GM23338 (cell line): ENCODE measurements at regions not wholly inside any gene's neighbourhood (a gene's known extent, or its start where the extent isn't known, plus 50 kb on each side); places are given as distances from the start of the nearest gene placed in this dataset.

Experiments
- ATAC-seq: fragments of 200-7000 bp; cut with Tn5 transposase; 3 replicates; pipeline ENCODE4 v1.9.1; 2020
- DNase-seq: peaks from one replicate; pipeline ENCODE4 v3.0.0-alpha.2; 2015; ENCODE audit warnings: low spot score
- H2AFZ ChIP-seq: fragments of 200-600 bp; sonication (generic); 2 replicates; pipeline ENCODE4 v1.8.0; 2016; ENCODE audit warnings: antibody characterized with exemption, mild to moderate bottlenecking, moderate library complexity
- H3F3A ChIP-seq: fragments of 200-600 bp; sonication (generic); replicated peaks from 2 replicates; pipeline ENCODE4 v1.8.0; 2017; ENCODE audit warnings: antibody characterized with exemption, mixed run types, low read depth
- H3K27ac ChIP-seq: fragments of 200-600 bp; sonication (generic); 2 replicates; pipeline ENCODE4 v1.6.1; 2016; ENCODE audit warnings: low read depth
- H3K27me3 ChIP-seq: fragments of 200-600 bp; sonication (generic); 2 replicates; pipeline ENCODE4 v1.8.0; 2016; ENCODE audit warnings: mild to moderate bottlenecking, mixed run types, moderate library complexity; ENCODE audit not compliant: insufficient read depth
- H3K36me3 ChIP-seq: fragments of 200-600 bp; sonication (generic); 2 replicates; pipeline ENCODE4 v1.8.0; 2016; ENCODE audit warnings: mild to moderate bottlenecking; ENCODE audit not compliant: insufficient read depth
- H3K4me1 ChIP-seq: fragments of 200-600 bp; sonication (generic); 2 replicates; pipeline ENCODE4 v1.8.0; 2016; ENCODE audit warnings: mild to moderate bottlenecking, moderate library complexity; ENCODE audit not compliant: insufficient read depth
- H3K4me2 ChIP-seq: fragments of 200-600 bp; sonication (generic); 2 replicates; pipeline ENCODE4 v1.7.1; 2017; ENCODE audit warnings: mixed run types
- H3K4me3 ChIP-seq: fragments of 200-600 bp; sonication (generic); 2 replicates; pipeline ENCODE4 v1.6.1; 2016; ENCODE audit warnings: mixed run types
- H3K79me2 ChIP-seq: fragments of 200-600 bp; sonication (generic); replicated peaks from 2 replicates; pipeline ENCODE4 v1.8.0; 2017; ENCODE audit warnings: mild to moderate bottlenecking; ENCODE audit not compliant: insufficient read depth
- H3K9me2 ChIP-seq: fragments of 200-600 bp; sonication (generic); 2 replicates; pipeline ENCODE4 v1.8.0; 2017; ENCODE audit not compliant: insufficient read depth
- H4K20me1 ChIP-seq: fragments of 200-600 bp; sonication (generic); replicated peaks from 2 replicates; pipeline ENCODE4 v1.8.0; 2017; ENCODE audit warnings: mild to moderate bottlenecking; ENCODE audit not compliant: insufficient read depth
- H3K27ac Mint-ChIP-seq: 2 replicates; pipeline ENCODE4 v1.8.0; 2020; ENCODE audit warnings: inconsistent platforms, mild to moderate bottlenecking, moderate library complexity, mixed read lengths
- H3K27me3 Mint-ChIP-seq: 3 replicates; pipeline ENCODE4 v1.8.0; 2022; ENCODE audit warnings: low read depth, mild to moderate bottlenecking, moderate library complexity, mixed read lengths, inconsistent platforms; ENCODE audit not compliant: insufficient read depth, poor library complexity
- H3K36me3 Mint-ChIP-seq: 3 replicates; pipeline ENCODE4 v1.8.0; 2021; ENCODE audit warnings: low read depth, mild to moderate bottlenecking, inconsistent platforms, moderate library complexity, mixed read lengths
- H3K4me1 Mint-ChIP-seq: 3 replicates; pipeline ENCODE4 v1.8.0; 2020; ENCODE audit warnings: mild to moderate bottlenecking, inconsistent platforms, mixed read lengths
- H3K4me3 Mint-ChIP-seq: 3 replicates; pipeline ENCODE4 v1.8.0; 2021; ENCODE audit warnings: moderate library complexity, mild to moderate bottlenecking, inconsistent platforms, mixed read lengths
- H3K9me3 Mint-ChIP-seq: 3 replicates; pipeline ENCODE4 v1.8.0; 2020; ENCODE audit warnings: moderate library complexity, mild to moderate bottlenecking, inconsistent platforms, mixed read lengths
- CREB1 ChIP-seq: fragments of 250-450 bp; sonication (Bioruptor Pico); IDR thresholded peaks from 2 replicates; pipeline ENCODE4 v1.5.0; 2020; ENCODE audit warnings: low read depth, mild to moderate bottlenecking, moderate library complexity
- CTCF ChIP-seq, 2 experiments: fragments of 200-600 bp in 1 of 2; sonication (generic) in 1 of 2; conservative IDR thresholded peaks; 2 replicates each; pipeline versions ENCODE4 v1.5.1 to v1.6.1; 2016 to 2017; ENCODE audit warnings: antibody characterized with exemption in 2 of 2, low read depth in 2 of 2, mild to moderate bottlenecking in 2 of 2, moderate library complexity in 1 of 2
- ETS1 ChIP-seq: IDR thresholded peaks from 2 replicates; pipeline ENCODE4 v1.6.1; 2016; ENCODE audit warnings: antibody characterized with exemption
- EZH2 ChIP-seq: fragments of 200-600 bp; sonication (generic); IDR thresholded peaks from one replicate; pipeline ENCODE4 v1.8.0; 2017; ENCODE audit warnings: antibody characterized with exemption, mild to moderate bottlenecking, low read depth; ENCODE audit not compliant: unreplicated experiment
- EZH2phosphoT487 ChIP-seq: fragments of 200-600 bp; sonication (generic); IDR thresholded peaks from one replicate; pipeline ENCODE4 v1.8.1; 2018; ENCODE audit warnings: antibody characterized with exemption; ENCODE audit not compliant: unreplicated experiment
- JUNB ChIP-seq: IDR thresholded peaks from one replicate; pipeline ENCODE4 v1.6.1; 2016; ENCODE audit warnings: antibody characterized with exemption; ENCODE audit not compliant: unreplicated experiment
- POLR2AphosphoS5 ChIP-seq: IDR thresholded peaks from 2 replicates; pipeline ENCODE4 v1.6.1; 2016; ENCODE audit warnings: antibody characterized with exemption, low read depth
- REST ChIP-seq: IDR thresholded peaks from one replicate; pipeline ENCODE4 v1.6.1; 2018; ENCODE audit warnings: antibody characterized with exemption; ENCODE audit not compliant: unreplicated experiment
- STAT1 ChIP-seq: IDR thresholded peaks from one replicate; pipeline ENCODE4 v1.6.1; 2016; ENCODE audit warnings: antibody characterized with exemption; ENCODE audit not compliant: unreplicated experiment
- ZNF331 ChIP-seq: fragments of 250-450 bp; sonication (Bioruptor Pico); IDR thresholded peaks from 2 replicates; pipeline ENCODE4 v1.5.0; 2020; ENCODE audit warnings: low read depth, mild to moderate bottlenecking, moderate library complexity
- ZNF462 ChIP-seq: fragments of 250-450 bp; sonication (Bioruptor Pico); IDR thresholded peaks from 2 replicates; pipeline ENCODE4 v1.5.0; 2020; ENCODE audit warnings: mild to moderate bottlenecking, moderate library complexity

GRCh38 chr7:117995850-117996650, 122.8 kb upstream of the CTTNBP2 start:
- Mint-ChIP-seq H3K4me3 (no peak overlapping the region), H3K27me3 (peaks cover 4% of the 10 kb centered on the region), H3K36me3 (no peaks in the 10 kb centered on the region), H3K4me1 (peaks cover 23% of the 10 kb centered on the region), H3K27ac (no peak overlapping the region), H3K9me3 (peaks cover 3% of the 10 kb centered on the region; the same call in 1 of the 3 replicates)
- Histone ChIP-seq H3F3A (no peaks in the 10 kb centered on the region), H3K9me2 (peaks cover 17% of the 10 kb centered on the region; the same call in 1 of the 2 replicates), H3K4me1 (no peaks in the 10 kb centered on the region), H3K79me2 (no peaks in the 10 kb centered on the region), H3K36me3 (no peaks in the 10 kb centered on the region), H3K27ac (no peak overlapping the region), H4K20me1 (no peaks in the 10 kb centered on the region), H3K4me3 (no peak overlapping the region), H3K4me2 (no peak overlapping the region), H2AFZ (no peak overlapping the region), H3K27me3 (no peaks in the 10 kb centered on the region)
- no peak for TF ChIP-seq ZNF462 (CRISPR knock-in tag)
- no peak for TF ChIP-seq EZH2
- no peak for TF ChIP-seq STAT1
- TF ChIP-seq POLR2AphosphoS5: no peak
- no peak for TF ChIP-seq REST
- no peak for TF ChIP-seq EZH2phosphoT487
- no peak for TF ChIP-seq JUNB
- no peak for TF ChIP-seq ZNF331 (CRISPR knock-in tag)
- no peak for TF ChIP-seq CREB1 (CRISPR knock-in tag)
- TF ChIP-seq ETS1: no peak
- TF ChIP-seq CTCF (conservative IDR thresholded peaks at IDR 0.05; ENCODE audit: low read depth in 2 of 2): no peak
- DNase-seq (no peak), ATAC-seq (no peak)
